Ecto neural progenitor cell (in vitro differentiated cells): ENCODE measurements at regions not wholly inside any gene's neighbourhood (a gene's known extent, or its start where the extent isn't known, plus 50 kb on each side); places are given as distances from the start of the nearest gene placed in this dataset.

Source experiments
- DNase-seq: peaks from one replicate; pipeline ENCODE4 v3.0.0-alpha.2; 2018; ENCODE audit warnings: low spot score

- no peak for DNase-seq
Measured at GRCh38 chr3:31461426-31461825, 71.3 kb upstream of the STT3B start.

- DNase-seq = no peak
Measured at GRCh38 chr3:31462050-31462569, 70.6 kb upstream of the STT3B start.

- DNase-seq = no peak
Measured at GRCh38 chr3:31465999-31466398, 66.7 kb upstream of the STT3B start.

GRCh38 chr3:31466866-31467265 lies 65.9 kb upstream of the STT3B start:
- DNase-seq = no peak

GRCh38 chr3:31468433-31468832 lies 64.3 kb upstream of the STT3B start:
- no peak for DNase-seq

GRCh38 chr3:31469385-31469784 lies 63.3 kb upstream of the STT3B start:
- no peak for DNase-seq

GRCh38 chr3:31472479-31473390 lies 60.0 kb upstream of the STT3B start:
- no peak for DNase-seq

GRCh38 chr3:31476209-31476608 lies 56.5 kb upstream of the STT3B start:
- no peak for DNase-seq

GRCh38 chr3:31479431-31479830 lies 53.3 kb upstream of the STT3B start:
- DNase-seq = no peak

GRCh38 chr3:31481697-31482096 lies 51.0 kb upstream of the STT3B start:
- DNase-seq = no peak

GRCh38 chr3:31482493-31483200 lies 50.1 kb upstream of the STT3B start:
- DNase-seq = no peak
